GM12892 (cell line): ENCODE measurements at regions not wholly inside any gene's neighbourhood (a gene's known extent, or its start where the extent isn't known, plus 50 kb on each side); places are given as distances from the start of the nearest gene placed in this dataset.

Experiments used
- DNase-seq: peaks from one replicate; pipeline ENCODE4 v3.0.0; 2011; ENCODE audit not compliant: insufficient read length
- FAIRE-seq: peaks from 2 replicates; lab custom pipeline; 2011; peaks lifted over from hg19 to GRCh38; lab: Jason Lieb, UNC
- POLR2A ChIP-seq: IDR thresholded peaks from 2 replicates; pipeline ENCODE4 v1.6.1; 2011; ENCODE audit warnings: low read depth, low read length, control low read depth
- POLR2AphosphoS5 ChIP-seq: IDR thresholded peaks from 2 replicates; pipeline ENCODE4 v1.6.1; 2011; ENCODE audit warnings: low read depth, low read length, control low read depth
- TAF1 ChIP-seq: IDR thresholded peaks from 2 replicates; pipeline ENCODE4 v1.6.1; 2011; ENCODE audit warnings: low read depth, mild to moderate bottlenecking, control low read depth, low read length, borderline replicate concordance

DNA sequence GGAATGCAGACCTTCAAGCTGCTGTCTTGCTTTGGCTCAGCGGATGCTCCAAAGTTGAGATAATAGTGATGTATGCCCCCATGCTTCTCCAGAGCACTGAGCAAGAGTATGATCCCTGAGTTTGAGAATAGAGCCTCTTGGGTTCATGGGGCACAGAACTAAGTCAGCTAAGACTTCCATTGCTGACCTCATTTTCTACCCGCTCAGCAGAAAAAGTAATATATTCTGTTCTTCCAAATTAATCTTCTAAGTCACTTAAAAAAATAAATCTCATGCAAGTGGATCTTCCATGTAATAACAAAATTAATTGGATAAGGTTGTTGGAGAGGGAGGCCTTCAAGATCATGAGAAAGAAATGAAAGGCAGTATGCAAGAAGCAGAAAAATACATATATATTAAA, 483.9 kb downstream of the DNAH5 start:
- no peak for TF ChIP-seq TAF1
- no peak for TF ChIP-seq POLR2A
- TF ChIP-seq POLR2AphosphoS5 = no peak
- DNase-seq (no peak), FAIRE-seq (no peak)

DNA sequence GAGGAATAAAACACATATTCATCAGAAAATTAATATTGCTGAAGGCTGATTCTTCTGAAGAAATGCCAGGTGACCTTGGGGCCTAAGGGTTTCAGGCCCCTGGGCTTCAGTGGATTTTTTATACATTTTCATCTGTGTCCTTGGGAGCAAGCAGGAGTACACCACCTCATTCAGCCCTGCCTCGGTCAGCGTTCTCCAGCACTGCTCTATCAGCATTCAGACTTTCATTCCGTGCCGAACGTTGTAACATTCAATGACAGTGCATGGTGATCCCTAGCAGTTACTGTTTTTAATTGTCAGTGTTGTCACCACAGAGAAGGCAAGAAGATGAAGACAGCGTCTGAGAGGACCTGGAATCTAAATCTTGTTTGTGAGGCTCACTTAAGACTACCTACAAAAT, 490.4 kb downstream of the DNAH5 start:
- FAIRE-seq = no peak
- no peak for DNase-seq
- TF ChIP-seq POLR2AphosphoS5 = no peak
- no peak for TF ChIP-seq POLR2A
- no peak for TF ChIP-seq TAF1

DNA sequence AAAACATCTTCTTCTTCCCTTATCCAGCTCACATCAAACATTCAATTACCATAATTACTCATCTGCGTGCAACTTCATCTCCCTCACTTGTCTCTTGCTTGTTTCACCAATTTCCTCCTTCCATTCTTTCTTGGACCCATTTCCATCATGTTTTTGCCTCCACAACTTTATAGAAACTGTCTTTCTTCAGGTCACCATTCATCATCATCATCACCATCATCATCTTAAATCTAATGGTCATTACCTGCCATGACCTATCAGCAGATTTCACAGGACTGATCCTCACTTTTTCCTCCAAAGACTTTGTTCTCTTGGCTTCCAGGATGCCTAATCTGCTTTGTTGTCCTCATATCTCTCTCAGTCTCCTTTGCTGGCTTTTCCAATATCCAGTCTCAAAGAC, 495.6 kb downstream of the DNAH5 start:
- DNase-seq = no peak
- FAIRE-seq = no peak
- TF ChIP-seq POLR2AphosphoS5 (no peak), TAF1 (no peak), POLR2A (no peak)

DNA sequence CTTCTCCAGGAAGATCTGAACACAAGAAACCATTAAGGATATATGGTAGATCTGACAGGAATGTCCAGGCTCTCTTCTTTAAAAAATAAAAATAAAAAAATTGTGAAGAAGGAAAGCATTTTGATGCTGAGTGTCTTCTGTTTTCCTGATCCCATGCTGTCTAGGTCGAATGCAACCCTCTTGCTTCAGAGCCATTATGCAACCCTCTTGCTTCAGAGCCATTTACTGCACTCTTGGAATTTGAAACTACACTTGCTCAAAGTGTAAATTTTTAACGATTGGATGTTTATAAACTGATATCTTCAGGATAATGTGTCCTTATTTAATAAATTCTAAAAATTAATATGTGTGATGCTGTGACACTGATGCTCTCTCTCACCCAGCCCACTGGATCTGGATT, 505.1 kb downstream of the DNAH5 start:
- FAIRE-seq (no peak), DNase-seq (no peak)
- TF ChIP-seq TAF1 (no peak), POLR2AphosphoS5 (no peak), POLR2A (no peak)

DNA sequence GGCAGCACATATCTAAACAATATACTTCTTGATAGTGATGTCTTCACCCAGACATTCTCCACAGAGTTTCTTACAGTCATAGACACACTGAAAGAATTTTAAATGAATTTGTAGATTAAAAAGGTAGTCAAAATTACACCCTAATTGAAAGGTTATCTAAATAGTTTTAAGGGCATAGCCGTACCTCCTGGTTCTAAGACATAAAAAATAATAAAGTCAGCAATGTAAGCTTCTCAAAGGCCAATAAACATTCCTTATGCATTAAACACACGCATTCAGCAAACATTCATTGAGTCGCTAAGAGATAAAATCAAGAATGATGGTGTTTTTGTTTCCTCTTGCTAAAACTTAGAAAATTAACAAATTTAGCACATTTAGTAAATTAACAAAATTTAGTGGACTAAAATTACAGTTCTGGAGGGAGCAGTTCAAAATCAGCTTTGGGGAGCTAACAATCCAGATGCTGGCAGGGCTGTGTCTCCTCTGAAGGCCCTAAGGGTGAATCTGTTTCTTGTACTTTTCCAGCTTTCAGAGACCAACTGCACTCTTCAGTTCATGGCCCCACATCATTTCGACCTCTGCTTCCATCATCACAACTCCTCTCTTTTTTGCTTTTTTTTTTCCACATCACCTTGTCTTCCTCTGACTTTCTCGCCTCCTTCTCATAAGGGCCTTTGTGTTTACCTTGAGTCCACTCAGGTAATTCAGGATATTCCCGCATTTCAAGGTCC, 516.5 kb downstream of the DNAH5 start:
- DNase-seq (no peak), FAIRE-seq (no peak)
- TF ChIP-seq POLR2AphosphoS5 (no peak), POLR2A (no peak), TAF1 (no peak)

DNA sequence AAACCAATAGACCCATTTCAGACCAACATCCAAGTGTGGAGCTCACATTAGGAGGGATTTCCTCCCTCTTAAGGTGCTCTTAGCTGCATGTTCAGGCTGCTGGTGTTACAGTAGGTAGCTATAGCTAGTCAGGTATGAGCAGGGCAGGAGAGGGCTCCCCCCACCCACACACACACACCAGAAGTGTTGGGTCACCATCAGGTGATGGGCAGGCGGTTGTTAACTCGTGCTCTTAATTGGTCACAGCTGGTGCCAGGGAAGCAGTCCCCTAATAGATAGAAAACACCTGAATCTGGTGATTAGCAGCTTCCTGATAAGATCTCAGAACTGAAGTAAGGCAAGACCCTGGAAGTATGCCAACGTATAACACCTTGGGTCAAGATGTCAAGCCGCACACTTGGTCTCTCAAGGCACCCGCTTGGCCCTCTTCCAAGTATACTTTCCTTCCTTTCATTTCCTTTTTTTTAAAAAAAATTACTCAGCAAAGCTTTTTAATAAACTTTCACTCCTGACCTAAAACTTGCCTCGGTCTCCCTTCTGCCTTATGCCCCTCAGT, 532.4 kb downstream of the DNAH5 start:
- TF ChIP-seq TAF1 (no peak), POLR2A (no peak), POLR2AphosphoS5 (no peak)
- FAIRE-seq = no peak
- no peak for DNase-seq

DNA sequence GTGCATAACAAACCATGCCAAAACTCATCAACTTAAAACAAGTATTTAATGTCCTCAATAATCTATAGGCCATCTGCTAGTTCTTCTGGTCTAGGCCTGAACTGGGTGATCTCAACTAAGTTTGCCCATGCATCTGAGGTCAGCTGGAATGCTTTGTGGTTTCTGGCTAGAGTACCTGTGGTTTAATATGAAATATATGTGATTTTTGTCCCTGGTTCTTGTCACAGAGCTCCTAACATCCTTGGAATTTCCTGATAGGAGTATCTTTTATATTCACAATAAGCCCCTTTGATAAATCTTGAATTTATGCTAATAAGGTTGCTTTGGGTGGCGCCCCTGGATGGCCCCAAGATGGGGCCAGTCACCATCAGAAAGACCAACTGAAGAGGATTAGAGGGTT, 535.9 kb downstream of the DNAH5 start:
- FAIRE-seq (no peak), DNase-seq (no peak)
- no peak for TF ChIP-seq POLR2AphosphoS5
- TF ChIP-seq POLR2A = no peak
- TF ChIP-seq TAF1 = no peak

DNA sequence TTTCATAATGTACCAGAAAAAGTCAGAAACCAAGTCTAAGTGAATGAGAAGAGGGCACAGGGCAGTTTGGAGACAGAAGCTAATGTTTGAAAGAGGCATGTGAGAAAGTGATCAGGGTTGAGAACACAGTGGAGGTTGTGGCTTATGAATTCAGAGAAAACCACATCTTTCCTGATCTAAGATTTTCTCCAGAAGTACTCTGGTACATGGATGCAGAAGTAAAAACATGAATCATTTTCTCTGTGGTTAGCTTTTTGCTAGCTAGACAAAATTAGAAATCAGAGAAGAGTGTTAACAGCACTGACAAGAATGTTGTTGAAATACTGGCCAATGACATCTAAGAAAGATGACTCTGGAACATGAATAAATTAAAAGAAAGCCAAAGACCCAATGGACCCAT, 541.1 kb downstream of the DNAH5 start:
- FAIRE-seq (no peak), DNase-seq (no peak)
- no peak for TF ChIP-seq POLR2AphosphoS5
- no peak for TF ChIP-seq TAF1
- no peak for TF ChIP-seq POLR2A

DNA sequence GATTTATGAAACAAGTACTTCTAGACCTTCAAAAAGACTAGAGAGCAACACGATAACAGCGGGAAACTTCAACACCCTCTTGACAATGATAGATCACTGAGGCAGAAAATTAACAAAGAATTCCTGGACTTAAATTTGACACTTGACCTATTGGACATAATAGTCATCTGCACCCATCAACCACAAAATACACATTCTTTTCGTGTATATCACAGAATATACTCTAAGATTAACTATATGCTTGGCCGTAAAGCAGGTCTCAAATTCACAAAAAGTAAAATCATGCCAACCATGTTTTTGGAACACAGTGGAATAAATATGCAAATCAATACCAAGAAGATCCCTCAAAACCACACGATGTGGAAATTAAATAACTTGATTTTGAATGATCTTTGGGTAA, 559.4 kb downstream of the DNAH5 start:
- TF ChIP-seq POLR2AphosphoS5 (no peak), POLR2A (no peak), TAF1 (no peak)
- no peak for DNase-seq
- no peak for FAIRE-seq

DNA sequence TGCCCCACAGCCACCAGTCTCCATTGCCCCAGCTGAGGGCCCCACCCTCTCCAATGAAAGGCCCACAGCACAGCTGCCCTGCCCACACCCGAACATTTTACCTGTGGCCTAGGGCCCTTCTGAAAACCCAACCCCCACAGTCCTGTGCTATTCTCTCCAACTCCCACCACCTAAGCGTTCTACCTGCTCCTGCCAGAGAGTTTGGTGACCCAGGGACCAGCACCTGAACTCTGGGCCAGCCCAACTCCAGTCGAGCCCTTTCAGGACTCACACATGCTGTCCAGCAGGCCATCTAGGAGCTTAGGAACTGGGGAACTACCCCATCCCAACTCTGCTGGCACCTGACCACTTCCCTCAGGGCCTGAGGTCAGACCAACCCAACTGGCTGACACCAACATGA, 562.3 kb downstream of the DNAH5 start:
- no peak for TF ChIP-seq POLR2AphosphoS5
- no peak for TF ChIP-seq TAF1
- no peak for TF ChIP-seq POLR2A
- no peak for FAIRE-seq
- DNase-seq = no peak

DNA sequence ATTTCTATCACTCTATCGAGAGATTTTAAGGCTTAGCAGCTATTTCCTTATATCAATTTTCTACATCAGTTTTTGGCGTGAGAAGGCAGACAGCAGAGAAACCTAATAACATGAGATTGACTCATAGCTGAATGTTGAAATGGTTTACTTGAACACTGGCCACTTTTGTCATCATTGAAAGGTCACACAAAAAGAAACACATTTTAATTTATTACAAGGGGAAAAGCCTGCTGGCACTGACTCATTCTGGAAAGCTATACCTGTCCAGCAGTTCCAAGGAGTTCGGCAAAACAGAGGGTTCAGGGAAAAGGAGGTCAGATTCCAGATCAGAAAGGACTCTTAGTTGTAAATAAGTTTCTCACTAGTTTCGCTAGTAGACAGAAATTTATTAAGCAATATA, 566.4 kb downstream of the DNAH5 start:
- DNase-seq = no peak
- TF ChIP-seq TAF1 (no peak), POLR2A (no peak), POLR2AphosphoS5 (no peak)
- FAIRE-seq = no peak

DNA sequence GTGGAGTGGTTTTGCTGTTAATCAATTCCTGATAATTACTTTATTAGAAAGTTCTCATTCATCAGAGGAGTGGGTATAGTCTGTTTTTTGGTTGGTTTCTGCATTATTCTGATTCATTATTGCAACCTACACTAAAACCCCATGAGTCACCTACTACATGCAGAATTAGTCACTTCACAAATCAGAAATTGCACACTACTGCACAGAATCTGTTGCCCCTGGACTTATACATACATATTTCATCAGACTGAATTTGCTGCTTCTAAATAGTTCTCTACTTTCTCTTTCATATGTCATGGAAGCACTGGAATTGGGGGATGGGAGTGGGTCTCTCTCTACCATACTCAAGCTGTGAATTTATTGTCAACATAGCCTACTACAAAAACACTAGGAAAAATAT, 585.1 kb downstream of the DNAH5 start:
- DNase-seq = no peak
- no peak for FAIRE-seq
- TF ChIP-seq POLR2A = no peak
- TF ChIP-seq POLR2AphosphoS5 = no peak
- no peak for TF ChIP-seq TAF1

DNA sequence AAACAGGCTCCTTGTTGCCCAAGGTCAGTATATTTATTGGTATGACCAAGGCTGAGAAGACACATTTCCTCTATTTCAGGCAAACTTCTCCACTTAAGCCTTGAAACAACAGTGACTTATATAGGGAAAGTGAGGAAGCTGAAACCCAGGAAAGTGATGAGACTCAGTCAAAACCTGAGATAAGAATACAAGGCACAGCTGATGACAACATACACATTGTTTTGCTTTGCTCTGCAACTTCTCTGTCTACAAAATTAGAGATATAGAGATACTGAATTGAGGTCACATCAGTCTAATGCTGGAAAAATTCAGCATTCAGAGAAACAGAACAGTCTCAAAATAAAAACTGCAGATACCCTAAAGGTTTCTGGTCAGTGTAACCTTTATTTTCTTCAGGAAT, 586.1 kb downstream of the DNAH5 start:
- FAIRE-seq (no peak), DNase-seq (no peak)
- no peak for TF ChIP-seq POLR2A
- TF ChIP-seq TAF1 = no peak
- TF ChIP-seq POLR2AphosphoS5 = no peak
